ENCODE measurements at regions not wholly inside any gene's neighbourhood (a gene's known extent, or its start where the extent isn't known, plus 50 kb on each side); places are given as distances from the start of the nearest gene placed in this dataset.

DNA sequence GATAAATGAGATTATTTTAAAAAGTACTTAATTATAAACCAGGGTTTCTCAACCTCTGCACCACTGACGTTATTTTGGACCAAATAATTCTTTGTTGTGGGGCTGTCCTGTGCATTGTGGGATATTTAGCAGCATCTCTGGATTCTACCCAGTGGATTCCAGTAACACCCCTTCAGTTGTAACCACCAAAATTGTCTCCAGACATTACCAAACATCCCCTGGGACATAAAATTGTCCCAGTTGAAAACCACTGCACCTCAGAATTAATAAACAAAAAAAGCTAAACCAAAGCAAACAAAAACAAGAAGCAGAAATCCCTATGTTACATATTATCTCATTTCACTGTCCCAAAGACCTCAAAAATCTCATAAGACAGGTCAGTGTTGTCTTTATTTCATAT lies 54.2 kb upstream of the GIMD1 start:
- TF ChIP-seq, protein P1, sequence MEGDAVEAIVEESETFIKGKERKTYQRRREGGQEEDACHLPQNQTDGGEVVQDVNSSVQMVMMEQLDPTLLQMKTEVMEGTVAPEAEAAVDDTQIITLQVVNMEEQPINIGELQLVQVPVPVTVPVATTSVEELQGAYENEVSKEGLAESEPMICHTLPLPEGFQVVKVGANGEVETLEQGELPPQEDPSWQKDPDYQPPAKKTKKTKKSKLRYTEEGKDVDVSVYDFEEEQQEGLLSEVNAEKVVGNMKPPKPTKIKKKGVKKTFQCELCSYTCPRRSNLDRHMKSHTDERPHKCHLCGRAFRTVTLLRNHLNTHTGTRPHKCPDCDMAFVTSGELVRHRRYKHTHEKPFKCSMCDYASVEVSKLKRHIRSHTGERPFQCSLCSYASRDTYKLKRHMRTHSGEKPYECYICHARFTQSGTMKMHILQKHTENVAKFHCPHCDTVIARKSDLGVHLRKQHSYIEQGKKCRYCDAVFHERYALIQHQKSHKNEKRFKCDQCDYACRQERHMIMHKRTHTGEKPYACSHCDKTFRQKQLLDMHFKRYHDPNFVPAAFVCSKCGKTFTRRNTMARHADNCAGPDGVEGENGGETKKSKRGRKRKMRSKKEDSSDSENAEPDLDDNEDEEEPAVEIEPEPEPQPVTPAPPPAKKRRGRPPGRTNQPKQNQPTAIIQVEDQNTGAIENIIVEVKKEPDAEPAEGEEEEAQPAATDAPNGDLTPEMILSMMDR (IDR thresholded peaks at IDR 0.05): no peak
- DNase-seq (ENCODE audit: low spot score): no peak
- H3K4me3 ChIP-seq: no peak overlapping the region

DNA sequence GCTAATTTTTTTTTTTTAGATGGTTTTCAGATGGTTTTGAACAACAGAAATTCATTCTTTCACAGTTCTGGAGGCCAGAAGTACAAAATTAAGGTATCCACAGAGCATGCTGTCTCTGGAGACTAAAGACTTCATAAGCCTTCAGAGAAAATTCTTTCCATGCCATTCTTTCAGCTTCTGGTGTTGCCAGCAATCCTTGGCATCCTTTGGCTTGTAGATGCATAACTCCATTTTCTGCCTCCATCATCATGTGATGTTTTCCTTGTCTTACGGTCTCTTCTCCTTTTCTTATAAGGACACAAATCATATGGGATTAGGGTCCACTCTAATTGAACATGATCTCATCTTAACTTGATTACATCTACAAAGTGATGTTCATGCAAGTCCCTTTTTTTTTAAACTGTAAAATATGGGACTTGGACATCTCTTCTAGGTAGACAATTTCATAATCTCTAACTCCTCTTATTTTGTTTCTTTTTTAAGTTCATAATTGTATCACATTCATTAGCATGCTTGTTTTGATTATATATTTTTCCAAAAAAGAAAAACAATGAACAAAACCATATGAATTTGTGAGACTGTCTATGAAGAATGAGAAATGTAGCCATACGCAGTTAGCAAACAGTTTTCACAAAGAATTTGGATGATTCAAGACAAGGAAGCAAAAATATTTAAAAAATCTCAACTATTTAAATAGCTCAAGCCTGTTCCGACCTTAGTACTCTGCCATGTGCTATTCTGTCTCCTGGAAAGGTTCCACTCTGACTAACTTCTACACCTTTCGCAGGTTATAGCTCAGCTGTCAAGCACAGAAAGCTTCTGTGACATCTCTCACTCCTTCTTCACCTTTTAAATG lies 53.1 kb upstream of the GIMD1 start:
- no peak for DNase-seq (ENCODE audit: low spot score)
- TF ChIP-seq, protein P1 (IDR thresholded peaks at IDR 0.05): no peak
- H3K27ac ChIP-seq: no peak overlapping the region

More for the DNA sequence above, 54.2 kb upstream of the GIMD1 start:
- no peak overlapping the region for H3K27ac ChIP-seq

DNA sequence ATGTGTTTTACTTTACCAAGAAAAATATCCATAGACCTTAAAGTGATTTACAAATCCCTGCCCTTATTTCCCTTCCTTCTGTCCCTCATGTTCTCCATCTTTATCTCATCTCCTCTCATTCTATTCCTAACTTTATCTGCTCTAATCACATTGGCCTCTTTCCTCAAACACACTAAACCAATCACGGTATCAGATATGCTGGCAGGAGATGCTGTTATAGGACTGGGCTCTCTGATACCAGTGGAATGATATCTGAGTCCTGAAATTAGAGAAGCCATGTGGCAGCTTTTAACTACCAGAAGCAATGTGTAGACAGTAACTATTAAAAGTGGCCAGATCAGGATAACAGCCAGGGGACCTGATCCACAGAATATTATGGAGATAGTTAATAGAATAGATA lies 49.9 kb upstream of the GIMD1 start:
- Histone ChIP-seq H3K4me3 (no peak overlapping the region), H3K27ac (no peak overlapping the region)
- TF ChIP-seq, protein P1 (IDR thresholded peaks at IDR 0.05): no peak
- DNase-seq (ENCODE audit: low spot score): no peak

More for the DNA sequence above, 53.1 kb upstream of the GIMD1 start:
- no peak overlapping the region for H3K4me3 ChIP-seq

Measured in coronary artery (tissue), 2 donors.